22Rv1 (cell line): ENCODE measurements at regions not wholly inside any gene's neighbourhood (a gene's known extent, or its start where the extent isn't known, plus 50 kb on each side); places are given as distances from the start of the nearest gene placed in this dataset.

Experiments used
- ZFX ChIP-seq: fragments of 450-650 bp; IDR thresholded peaks from 2 replicates; pipeline ENCODE4 v1.6.1; 2017; ENCODE audit warnings: antibody characterized with exemption, borderline replicate concordance
- TF ChIP-seq, protein P1 (sequence below): fragments of 450-650 bp; IDR thresholded peaks from 2 replicates; pipeline ENCODE4 v1.5.1; 2017; ENCODE audit warnings: mild to moderate bottlenecking

DNA sequence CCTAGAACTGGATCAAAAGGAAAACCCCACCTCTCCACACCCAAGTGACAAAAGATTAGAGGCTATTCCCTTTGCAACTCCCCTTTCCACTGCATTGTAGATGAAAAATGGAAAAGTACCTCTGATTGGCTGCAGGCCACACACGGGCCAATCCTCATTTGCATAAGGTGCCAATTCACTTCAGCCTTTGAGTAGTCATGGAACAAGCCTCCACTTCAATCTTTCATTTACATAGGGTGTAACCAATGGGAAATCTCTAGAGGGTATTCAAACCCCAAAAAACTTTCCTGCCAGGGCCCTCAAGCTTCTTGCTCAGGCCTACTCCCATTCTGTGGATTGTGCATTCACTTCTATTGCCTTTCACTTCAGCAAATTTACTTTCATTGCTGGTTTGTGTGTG, 122.3 kb upstream of the KCND3 start:
- TF ChIP-seq, protein P1, sequence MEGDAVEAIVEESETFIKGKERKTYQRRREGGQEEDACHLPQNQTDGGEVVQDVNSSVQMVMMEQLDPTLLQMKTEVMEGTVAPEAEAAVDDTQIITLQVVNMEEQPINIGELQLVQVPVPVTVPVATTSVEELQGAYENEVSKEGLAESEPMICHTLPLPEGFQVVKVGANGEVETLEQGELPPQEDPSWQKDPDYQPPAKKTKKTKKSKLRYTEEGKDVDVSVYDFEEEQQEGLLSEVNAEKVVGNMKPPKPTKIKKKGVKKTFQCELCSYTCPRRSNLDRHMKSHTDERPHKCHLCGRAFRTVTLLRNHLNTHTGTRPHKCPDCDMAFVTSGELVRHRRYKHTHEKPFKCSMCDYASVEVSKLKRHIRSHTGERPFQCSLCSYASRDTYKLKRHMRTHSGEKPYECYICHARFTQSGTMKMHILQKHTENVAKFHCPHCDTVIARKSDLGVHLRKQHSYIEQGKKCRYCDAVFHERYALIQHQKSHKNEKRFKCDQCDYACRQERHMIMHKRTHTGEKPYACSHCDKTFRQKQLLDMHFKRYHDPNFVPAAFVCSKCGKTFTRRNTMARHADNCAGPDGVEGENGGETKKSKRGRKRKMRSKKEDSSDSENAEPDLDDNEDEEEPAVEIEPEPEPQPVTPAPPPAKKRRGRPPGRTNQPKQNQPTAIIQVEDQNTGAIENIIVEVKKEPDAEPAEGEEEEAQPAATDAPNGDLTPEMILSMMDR: no peak
- TF ChIP-seq ZFX: no peak
